Esophagus muscularis mucosa (tissue), 4 donors: ENCODE measurements at regions not wholly inside any gene's neighbourhood (a gene's known extent, or its start where the extent isn't known, plus 50 kb on each side); places are given as distances from the start of the nearest gene placed in this dataset.

ENCODE experiments used
- DNase-seq: peaks from one replicate; pipeline ENCODE4 v3.0.0-alpha.2; 2017; ENCODE audit errors: extremely low spot score
- H3K27ac ChIP-seq, 4 donors: fragments of 200-600 bp; sonication (generic); replicated peaks in 1 of 4; 1 replicate in 3 of 4; 2 replicates in 1 of 4; pipeline ENCODE4 v1.5.1; 2016 to 2019; ENCODE audit warnings: mild to moderate bottlenecking in 1 of 4
- H3K27me3 ChIP-seq, 4 donors: fragments of 200-600 bp; sonication (generic); one replicate each; pipeline versions ENCODE4 v1.5.1 to v1.6.0; 2016 to 2019
- H3K36me3 ChIP-seq, 4 donors: fragments of 200-600 bp; sonication (generic); one replicate each; pipeline ENCODE4 v1.5.1; 2016 to 2019
- H3K4me1 ChIP-seq, 4 donors: fragments of 200-600 bp; sonication (generic); one replicate each; pipeline ENCODE4 v1.5.1; 2016 to 2019
- H3K4me3 ChIP-seq, 4 donors: fragments of 200-600 bp; sonication (generic); 1 replicate in 2 of 4; 2 replicates in 2 of 4; pipeline ENCODE4 v1.5.1; 2016 to 2019; ENCODE audit warnings: mild to moderate bottlenecking in 4 of 4, moderate library complexity in 1 of 4
- H3K9me3 ChIP-seq, 4 donors: fragments of 200-600 bp; sonication (generic); 1 replicate in 3 of 4; 2 replicates in 1 of 4; pipeline ENCODE4 v1.5.1; 2016 to 2019
- CTCF ChIP-seq, 3 experiments: fragments of 200-600 bp in 2 of 3; fragments of 450-650 bp in 1 of 3; sonication (generic) in 2 of 3; IDR thresholded peaks; one replicate each; pipeline ENCODE4 v1.5.1; 2017 to 2019; ENCODE audit warnings: antibody characterized with exemption in 3 of 3, mild to moderate bottlenecking in 2 of 3, moderate library complexity in 1 of 3
- EP300 ChIP-seq: sonication (generic); formaldehyde crosslinking; IDR thresholded peaks from one replicate; pipeline ENCODE4 v1.6.1; 2017; ENCODE audit warnings: antibody characterized with exemption
- POLR2A ChIP-seq: fragments of 450-650 bp; IDR thresholded peaks from one replicate; pipeline ENCODE4 v1.6.1; 2017; ENCODE audit warnings: antibody characterized with exemption, moderate library complexity, mild to moderate bottlenecking, low read depth
- POLR2AphosphoS5 ChIP-seq, 2 donors: sonication (generic); formaldehyde crosslinking; IDR thresholded peaks; one replicate each; pipeline ENCODE4 v1.6.1; 2017; ENCODE audit warnings: antibody characterized with exemption in 2 of 2
- whole genome bisulfite sequencing: methylation state at CpG from one replicate; pipeline ENCODE4 v1.1.5; 2018; 5-methylcytosine and 5-hydroxymethylcytosine counted together
- intact Hi-C: fragments of 100-400 bp; cut with DNase I; formaldehyde crosslinking; loops from one replicate; pipeline ENCODE4 v1.15.1; 2023

DNA sequence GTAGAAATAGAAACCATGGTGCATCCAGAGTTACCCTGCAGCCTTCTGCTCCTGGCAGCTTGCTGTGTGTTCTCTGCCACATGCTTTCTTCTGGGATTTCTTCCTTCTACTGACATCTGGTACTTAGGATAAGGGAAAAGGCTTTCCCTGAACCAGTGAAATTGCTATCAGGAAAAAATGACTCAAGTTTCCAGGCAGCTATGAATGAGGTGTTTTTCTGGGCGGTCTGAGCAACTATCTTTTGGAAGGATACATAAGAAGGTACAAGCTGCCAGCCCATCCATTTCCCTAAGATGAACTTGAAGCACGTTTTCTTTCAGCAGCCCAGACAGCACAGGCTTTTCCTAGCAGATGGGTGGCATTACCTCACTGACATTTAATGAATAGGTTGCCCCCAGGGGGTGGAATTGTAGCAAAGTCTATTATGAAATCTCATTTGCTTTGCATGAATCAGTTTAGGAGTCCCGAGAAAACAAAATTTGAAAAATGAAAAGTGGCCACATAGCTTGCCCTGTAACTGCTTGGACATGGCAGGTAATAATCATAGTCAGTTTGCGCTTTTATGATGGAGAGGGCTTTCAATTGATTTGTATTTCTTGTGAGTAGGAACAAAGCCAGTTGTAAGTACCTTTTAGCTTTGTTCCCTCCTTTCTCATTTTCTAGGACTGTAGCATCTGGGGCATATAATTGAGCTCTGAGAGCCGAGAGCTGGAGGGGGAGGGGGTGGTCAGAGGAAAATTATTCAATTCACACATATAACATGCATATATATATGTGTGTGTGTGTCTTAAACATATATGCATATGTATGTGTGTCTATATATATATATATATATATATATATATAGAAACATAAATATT lies 108.5 kb downstream of the C9orf152 start:
- intact Hi-C loops = no loop called here
- Histone ChIP-seq H3K4me1 (peaks cover 47 to 66% (median 58%) of the 10 kb centered on the region in 4 donors), H3K36me3 (no peaks in the 10 kb centered on the region), H3K9me3 (no peaks in the 10 kb centered on the region), H3K27me3 (no peaks in the 10 kb centered on the region), H3K27ac (peak overlapping the region in 1 of 4 donors; percentile 1), H3K4me3 (no peak overlapping the region)
- WGBS = 47% methylated on average over 5 of the region's 5 CpGs
- no peak for DNase-seq
- TF ChIP-seq POLR2A (no peak), EP300 (peak; percentile 11), CTCF (IDR thresholded peaks at IDR 0.05) (no peak), POLR2AphosphoS5 (IDR thresholded peaks at IDR 0.05) (peak in 1 of 2 donors; percentile 51)

DNA sequence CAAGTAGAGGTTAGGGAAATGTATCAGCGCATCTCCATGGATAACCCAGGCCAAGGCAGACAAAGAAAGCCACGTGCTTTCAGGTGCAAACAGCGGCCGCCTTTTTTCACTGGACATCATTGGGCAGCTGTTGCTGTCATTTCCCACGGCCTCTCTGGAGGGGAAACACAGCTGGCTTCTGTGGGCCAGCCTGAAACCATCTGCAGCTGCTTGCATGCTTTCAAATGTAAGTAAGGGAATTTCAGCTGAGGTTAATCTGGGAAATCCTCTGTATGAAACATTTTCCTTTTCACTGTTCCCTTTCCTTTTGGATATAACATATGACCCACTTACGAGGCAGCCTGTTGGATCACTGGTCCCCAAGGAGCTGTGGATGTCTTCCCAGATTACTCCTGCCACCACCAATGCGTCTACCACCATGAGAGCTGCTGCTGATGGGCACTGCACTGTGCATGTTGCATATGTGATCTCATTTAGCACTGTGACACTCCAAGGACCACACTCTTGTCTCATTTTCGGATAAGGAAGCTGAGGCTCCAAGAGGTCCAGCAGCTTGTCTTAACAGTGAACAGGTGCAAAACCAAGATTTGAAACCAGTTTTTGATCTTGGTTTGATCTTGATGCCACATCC lies 106.3 kb downstream of the C9orf152 start:
- DNase-seq = no peak
- H3K4me1 ChIP-seq = peaks cover 49 to 65% (median 59%) of the 10 kb centered on the region in 4 donors
- TF ChIP-seq CTCF (IDR thresholded peaks at IDR 0.05) (no peak), POLR2AphosphoS5 (IDR thresholded peaks at IDR 0.05) (no peak), EP300 (no peak), POLR2A (no peak)
- no peaks in the 10 kb centered on the region for H3K9me3 ChIP-seq
- no peaks in the 10 kb centered on the region for H3K36me3 ChIP-seq
- H3K27ac ChIP-seq = peak overlapping the region in 1 of 4 donors; percentile 26
- intact Hi-C loops = no loop called here
- 74% methylated on average over 8 of the region's 8 CpGs for WGBS
- H3K4me3 ChIP-seq = no peak overlapping the region
- H3K27me3 ChIP-seq = no peaks in the 10 kb centered on the region

DNA sequence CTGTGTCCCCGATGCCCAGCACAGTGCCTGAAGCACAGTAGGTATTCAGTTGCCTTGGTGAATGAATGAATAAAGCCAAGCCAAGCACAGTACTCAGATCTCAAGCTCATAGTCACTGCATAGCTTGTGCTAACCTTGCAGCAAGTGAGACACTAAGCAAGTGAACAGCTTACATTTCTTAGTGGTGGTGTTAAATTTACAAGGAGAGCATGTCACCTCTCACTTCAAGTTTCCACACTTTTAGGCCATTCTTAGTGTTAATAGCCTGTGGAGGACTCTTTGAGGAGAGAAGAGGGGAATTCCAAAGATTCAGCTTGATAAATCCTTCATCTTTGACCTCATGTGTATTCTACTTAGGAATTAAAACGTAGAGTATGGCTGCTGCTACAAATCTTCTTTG lies 104.7 kb downstream of the C9orf152 start:
- no peaks in the 10 kb centered on the region for H3K9me3 ChIP-seq
- no peak overlapping the region for H3K4me3 ChIP-seq
- 75% methylated on average over 2 of the region's 2 CpGs for WGBS
- H3K27me3 ChIP-seq = no peaks in the 10 kb centered on the region
- no peaks in the 10 kb centered on the region for H3K36me3 ChIP-seq
- no peak for DNase-seq
- intact Hi-C loops = no loop called here
- peaks cover 49 to 65% (median 59%) of the 10 kb centered on the region in 4 donors for H3K4me1 ChIP-seq
- peak overlapping the region in 1 of 4 donors; percentile 15 for H3K27ac ChIP-seq
- no peak for TF ChIP-seq CTCF (IDR thresholded peaks at IDR 0.05)
- TF ChIP-seq POLR2AphosphoS5 (IDR thresholded peaks at IDR 0.05) = no peak
- TF ChIP-seq EP300 = no peak

GRCh38 chr9:110104261-110104809 lies 103.6 kb downstream of the C9orf152 start:
- intact Hi-C loops = no loop called here
- peaks cover 41 to 61% (median 52%) of the 10 kb centered on the region in 4 donors for H3K4me1 ChIP-seq
- DNase-seq = no peak
- no peaks in the 10 kb centered on the region for H3K27me3 ChIP-seq
- no peak overlapping the region for H3K27ac ChIP-seq
- H3K36me3 ChIP-seq = no peaks in the 10 kb centered on the region
- TF ChIP-seq POLR2AphosphoS5 (IDR thresholded peaks at IDR 0.05) (no peak), POLR2A (no peak), EP300 (no peak), CTCF (IDR thresholded peaks at IDR 0.05) (no peak)
- 60% methylated on average over 5 of the region's 5 CpGs for WGBS
- H3K4me3 ChIP-seq = no peak overlapping the region
- no peaks in the 10 kb centered on the region for H3K9me3 ChIP-seq
